ENCODE measurements at regions not wholly inside any gene's neighbourhood (a gene's known extent, or its start where the extent isn't known, plus 50 kb on each side); places are given as distances from the start of the nearest gene placed in this dataset.

- DNase-seq, result peak; percentile 23 to 33
Measured at GRCh38 chr11:25992294-25992693, 339.6 kb upstream of the ANO3 start.

GRCh38 chr11:25993016-25993415, 338.9 kb upstream of the ANO3 start:
- no peak for DNase-seq

GRCh38 chr11:26011474-26011873, 320.5 kb upstream of the ANO3 start:
- DNase-seq, result no peak

GRCh38 chr11:26014456-26015115, 317.3 kb upstream of the ANO3 start:
- no peak for DNase-seq

GRCh38 chr11:26017322-26017860, 314.5 kb upstream of the ANO3 start:
- DNase-seq, result no peak

- DNase-seq, result no peak
Measured at GRCh38 chr11:26017903-26018302, 314.0 kb upstream of the ANO3 start.

GRCh38 chr11:26018336-26018735, 313.6 kb upstream of the ANO3 start:
- DNase-seq, result no peak

GRCh38 chr11:26019386-26019785, 312.5 kb upstream of the ANO3 start:
- DNase-seq, result peak in 1 of 2 experiments; percentile 11

- DNase-seq, result no peak
Measured at GRCh38 chr11:26021017-26021416, 310.9 kb upstream of the ANO3 start.

- DNase-seq, result no peak
Measured at GRCh38 chr11:26023057-26023456, 308.9 kb upstream of the ANO3 start.

- no peak for DNase-seq
Measured at GRCh38 chr11:26025676-26026075, 306.3 kb upstream of the ANO3 start.

- no peak for DNase-seq
Measured at GRCh38 chr11:26026078-26026477, 305.9 kb upstream of the ANO3 start.

GRCh38 chr11:26027887-26028286, 304.0 kb upstream of the ANO3 start:
- no peak for DNase-seq

GRCh38 chr11:26028393-26028911, 303.5 kb upstream of the ANO3 start:
- no peak for DNase-seq

- no peak for DNase-seq
Measured at GRCh38 chr11:26030399-26030798, 301.5 kb upstream of the ANO3 start.

GRCh38 chr11:26032241-26032640, 299.7 kb upstream of the ANO3 start:
- no peak for DNase-seq

- DNase-seq, result no peak
Measured at GRCh38 chr11:26035696-26036095, 296.2 kb upstream of the ANO3 start.

- no peak for DNase-seq
Measured at GRCh38 chr11:26037716-26038115, 294.2 kb upstream of the ANO3 start.

GRCh38 chr11:26040339-26040738, 291.6 kb upstream of the ANO3 start:
- DNase-seq, result no peak

- no peak for DNase-seq
Measured at GRCh38 chr11:26042113-26042512, 289.8 kb upstream of the ANO3 start.

GRCh38 chr11:26043665-26044064, 288.3 kb upstream of the ANO3 start:
- no peak for DNase-seq

GRCh38 chr11:26044389-26044788, 287.5 kb upstream of the ANO3 start:
- DNase-seq, result no peak

GRCh38 chr11:26045082-26045481, 286.8 kb upstream of the ANO3 start:
- DNase-seq, result no peak

GRCh38 chr11:26048271-26048670, 283.7 kb upstream of the ANO3 start:
- no peak for DNase-seq

GRCh38 chr11:26053966-26054365, 278.0 kb upstream of the ANO3 start:
- DNase-seq, result no peak
